CD4-positive, alpha-beta T cell (primary cell): ENCODE measurements at regions not wholly inside any gene's neighbourhood (a gene's known extent, or its start where the extent isn't known, plus 50 kb on each side); places are given as distances from the start of the nearest gene placed in this dataset.
"Not testable (repeated sequence)": the region's sequence is repeated elsewhere in the genome, so short reads cannot be mapped to it uniquely, and the experiment has no call there.

Source experiments
- ATAC-seq: fragments of 200-7000 bp; cut with Tn5 transposase; one replicate; pipeline ENCODE4 v1.10.0; 2022; ENCODE audit warnings: mild to moderate bottlenecking; ENCODE audit not compliant: poor library complexity
- CTCF ChIA-PET: fragments of 350-600 bp; sonication (Branson Sonifier 250); formaldehyde crosslinking; loops from one replicate; lab custom pipeline; 2021; ENCODE audit warnings: antibody characterized with exemption, inconsistent platforms; lab: Charles Lee
- POLR2A ChIA-PET: fragments of 350-600 bp; sonication (Branson Sonifier 250); formaldehyde crosslinking; loops from one replicate; lab custom pipeline; 2021; ENCODE audit warnings: antibody characterized with exemption, inconsistent platforms; lab: Charles Lee
- DNase-seq, 14 experiments: peaks; one replicate each; pipeline ENCODE4 v3.0.0-alpha.2; 2013 to 2020; ENCODE audit warnings: mixed read lengths in 2 of 14
- H3K27ac ChIP-seq, 2 donors: one replicate each; pipeline versions ENCODE4 v1.5.1 to v1.7.0; 2013; ENCODE audit warnings: low read length in 2 of 2, low read depth in 1 of 2, mild to moderate bottlenecking in 1 of 2
- H3K27me3 ChIP-seq, 2 experiments: 1 replicate in 1 of 2; 2 replicates in 1 of 2; pipeline versions ENCODE4 v1.6.1 to v1.7.0; 2013; ENCODE audit warnings: low read length in 2 of 2, control low read depth in 1 of 2, mild to moderate bottlenecking in 1 of 2, moderate library complexity in 1 of 2; ENCODE audit not compliant: insufficient read depth in 2 of 2, control insufficient read depth in 1 of 2
- H3K36me3 ChIP-seq: one replicate; pipeline ENCODE4 v1.6.1; 2013; ENCODE audit warnings: low read length, control low read depth; ENCODE audit not compliant: insufficient read depth
- H3K4me1 ChIP-seq: one replicate; pipeline ENCODE4 v1.6.1; 2013; ENCODE audit warnings: low read length, control low read depth; ENCODE audit not compliant: insufficient read depth
- H3K4me3 ChIP-seq: one replicate; pipeline ENCODE4 v1.5.1; 2013; ENCODE audit warnings: mild to moderate bottlenecking, low read length, moderate library complexity
- H3K9me3 ChIP-seq, 2 experiments: 1 replicate in 1 of 2; 2 replicates in 1 of 2; pipeline versions ENCODE4 v1.6.1 to v1.7.0; 2013; ENCODE audit warnings: low read length in 2 of 2, mild to moderate bottlenecking in 2 of 2, control low read depth in 1 of 2, moderate library complexity in 1 of 2; ENCODE audit not compliant: control insufficient read depth in 1 of 2, insufficient read depth in 1 of 2
- H3K27ac Mint-ChIP-seq: one replicate; pipeline ENCODE4 v1.8.0; 2020; ENCODE audit warnings: mixed read lengths
- H3K27me3 Mint-ChIP-seq: one replicate; pipeline ENCODE4 v1.8.0; 2021; ENCODE audit warnings: mixed read lengths
- H3K36me3 Mint-ChIP-seq: one replicate; pipeline ENCODE4 v1.8.0; 2021; ENCODE audit warnings: low read depth, mixed read lengths
- H3K4me1 Mint-ChIP-seq: one replicate; pipeline ENCODE4 v1.8.0; 2021; ENCODE audit warnings: low read depth, mixed read lengths
- H3K4me3 Mint-ChIP-seq: one replicate; pipeline ENCODE4 v1.8.0; 2020; ENCODE audit warnings: mild to moderate bottlenecking, mixed read lengths
- H3K9me3 Mint-ChIP-seq: one replicate; pipeline ENCODE4 v1.8.0; 2020; ENCODE audit warnings: mixed read lengths
- intact Hi-C, 2 experiments: fragments of 100-400 bp; cut with DNase I in 1 of 2; cut with micrococcal nuclease in 1 of 2; formaldehyde crosslinking; loops; one replicate each; pipeline versions ENCODE4 v1.15.1 to v1.9.0; 2023 to 2025; cut with DNase I, micrococcal nuclease
- TF ChIP-seq, protein P1 (sequence below): fragments of 200-600 bp; IDR thresholded peaks from one replicate; pipeline ENCODE4 v1.8.0; 2022; ENCODE audit warnings: antibody characterized with exemption, mild to moderate bottlenecking

DNA sequence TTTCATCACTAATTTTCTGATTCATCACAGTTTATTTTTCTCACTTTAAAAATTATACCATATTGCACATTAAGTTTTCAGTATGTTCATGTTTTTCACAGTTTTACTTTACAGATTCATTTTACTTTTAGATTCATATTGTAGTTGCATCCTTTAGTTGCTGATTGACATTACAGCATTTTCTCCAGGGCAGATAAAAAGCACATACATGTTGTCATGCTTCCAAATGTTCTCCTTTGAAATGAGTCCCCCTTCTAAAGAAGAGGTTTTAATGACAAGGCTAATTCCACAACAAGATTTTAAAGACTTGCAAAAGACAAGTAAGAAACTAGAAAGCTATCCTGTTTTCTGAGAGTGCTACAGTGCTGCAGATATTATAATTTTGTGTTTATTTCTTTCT, 72.1 kb upstream of the RASSF8 start:
- no peak overlapping the region for H3K4me3 ChIP-seq
- DNase-seq: no peak
- no peak overlapping the region for H3K27ac Mint-ChIP-seq
- ChIA-PET CTCF (no interaction called here), POLR2A (no interaction called here)
- H3K9me3 ChIP-seq: peaks cover 0 to 21% of the 10 kb centered on the region in 2 experiments
- no peak overlapping the region for H3K4me3 Mint-ChIP-seq
- no peaks in the 10 kb centered on the region for H3K9me3 Mint-ChIP-seq
- no peaks in the 10 kb centered on the region for H3K27me3 ChIP-seq
- H3K36me3 Mint-ChIP-seq: no peaks in the 10 kb centered on the region
- no peaks in the 10 kb centered on the region for H3K27me3 Mint-ChIP-seq
- intact Hi-C loops: no loop called here
- TF ChIP-seq, protein P1, sequence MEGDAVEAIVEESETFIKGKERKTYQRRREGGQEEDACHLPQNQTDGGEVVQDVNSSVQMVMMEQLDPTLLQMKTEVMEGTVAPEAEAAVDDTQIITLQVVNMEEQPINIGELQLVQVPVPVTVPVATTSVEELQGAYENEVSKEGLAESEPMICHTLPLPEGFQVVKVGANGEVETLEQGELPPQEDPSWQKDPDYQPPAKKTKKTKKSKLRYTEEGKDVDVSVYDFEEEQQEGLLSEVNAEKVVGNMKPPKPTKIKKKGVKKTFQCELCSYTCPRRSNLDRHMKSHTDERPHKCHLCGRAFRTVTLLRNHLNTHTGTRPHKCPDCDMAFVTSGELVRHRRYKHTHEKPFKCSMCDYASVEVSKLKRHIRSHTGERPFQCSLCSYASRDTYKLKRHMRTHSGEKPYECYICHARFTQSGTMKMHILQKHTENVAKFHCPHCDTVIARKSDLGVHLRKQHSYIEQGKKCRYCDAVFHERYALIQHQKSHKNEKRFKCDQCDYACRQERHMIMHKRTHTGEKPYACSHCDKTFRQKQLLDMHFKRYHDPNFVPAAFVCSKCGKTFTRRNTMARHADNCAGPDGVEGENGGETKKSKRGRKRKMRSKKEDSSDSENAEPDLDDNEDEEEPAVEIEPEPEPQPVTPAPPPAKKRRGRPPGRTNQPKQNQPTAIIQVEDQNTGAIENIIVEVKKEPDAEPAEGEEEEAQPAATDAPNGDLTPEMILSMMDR: no peak
- no peaks in the 10 kb centered on the region for H3K4me1 Mint-ChIP-seq
- H3K4me1 ChIP-seq: no peaks in the 10 kb centered on the region
- H3K27ac ChIP-seq: no peak overlapping the region
- no peak for ATAC-seq
- H3K36me3 ChIP-seq: no peaks in the 10 kb centered on the region

DNA sequence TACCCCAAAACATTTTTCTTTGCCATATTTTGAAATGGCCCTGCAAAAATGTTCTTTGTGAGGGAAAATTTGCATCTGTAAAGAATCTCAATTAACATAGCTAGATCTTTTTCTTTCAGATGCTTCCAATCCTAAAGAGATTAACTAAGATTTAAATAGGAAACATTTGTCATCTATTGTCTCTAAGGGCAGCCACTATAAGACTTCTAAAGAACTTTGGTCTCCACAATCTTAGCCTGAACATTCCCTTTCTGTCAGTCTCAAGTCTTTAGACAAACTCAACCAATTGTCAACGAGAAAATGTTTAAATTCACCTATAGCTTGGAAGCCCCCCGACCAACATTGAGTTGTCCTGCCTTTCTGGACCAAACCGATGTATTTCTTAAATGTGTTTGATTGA, 71.1 kb upstream of the RASSF8 start:
- no peaks in the 10 kb centered on the region for H3K27me3 ChIP-seq
- DNase-seq: no peak
- ATAC-seq: no peak
- intact Hi-C loops: no loop called here
- H3K4me1 ChIP-seq: no peaks in the 10 kb centered on the region
- Mint-ChIP-seq H3K4me3 (no peak overlapping the region), H3K27me3 (no peaks in the 10 kb centered on the region), H3K27ac (no peak overlapping the region), H3K9me3 (no peaks in the 10 kb centered on the region), H3K4me1 (no peaks in the 10 kb centered on the region), H3K36me3 (no peaks in the 10 kb centered on the region)
- no peak overlapping the region for H3K27ac ChIP-seq
- ChIA-PET CTCF (no interaction called here), POLR2A (no interaction called here)
- H3K4me3 ChIP-seq: no peak overlapping the region
- TF ChIP-seq, protein P1: no peak
- H3K36me3 ChIP-seq: no peaks in the 10 kb centered on the region
- H3K9me3 ChIP-seq: peaks cover 0 to 21% of the 10 kb centered on the region in 2 experiments

DNA sequence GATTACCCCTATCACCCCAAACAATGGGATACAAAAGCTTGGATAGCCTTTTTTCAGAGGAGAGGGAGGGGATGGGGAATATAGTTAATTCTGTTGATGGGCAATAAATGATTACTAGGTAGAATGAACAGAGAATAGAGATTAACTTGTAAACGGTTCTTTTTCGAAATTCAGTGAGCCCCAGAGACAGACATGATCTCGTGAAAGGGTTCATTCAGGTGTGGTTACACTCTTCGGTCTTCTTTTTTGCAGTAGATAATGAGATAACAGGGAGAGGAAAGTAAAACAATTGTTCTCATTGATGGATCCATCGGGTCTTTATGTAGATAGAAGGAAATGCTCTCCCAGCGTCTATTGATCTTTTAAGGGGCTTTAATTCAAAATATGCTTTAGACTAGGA, 69.3 kb upstream of the RASSF8 start:
- Mint-ChIP-seq H3K9me3 (no peaks in the 10 kb centered on the region), H3K27ac (no peak overlapping the region), H3K36me3 (no peaks in the 10 kb centered on the region), H3K4me1 (no peaks in the 10 kb centered on the region), H3K4me3 (no peak overlapping the region), H3K27me3 (no peaks in the 10 kb centered on the region)
- Histone ChIP-seq H3K27me3 (no peaks in the 10 kb centered on the region), H3K4me1 (no peaks in the 10 kb centered on the region), H3K36me3 (no peaks in the 10 kb centered on the region), H3K9me3 (peaks cover 0 to 17% of the 10 kb centered on the region in 2 experiments), H3K27ac (no peak overlapping the region), H3K4me3 (no peak overlapping the region)
- no peak for DNase-seq
- ChIA-PET CTCF (no interaction called here), POLR2A (no interaction called here)
- intact Hi-C loops: no loop called here
- ATAC-seq: no peak
- TF ChIP-seq, protein P1: no peak

DNA sequence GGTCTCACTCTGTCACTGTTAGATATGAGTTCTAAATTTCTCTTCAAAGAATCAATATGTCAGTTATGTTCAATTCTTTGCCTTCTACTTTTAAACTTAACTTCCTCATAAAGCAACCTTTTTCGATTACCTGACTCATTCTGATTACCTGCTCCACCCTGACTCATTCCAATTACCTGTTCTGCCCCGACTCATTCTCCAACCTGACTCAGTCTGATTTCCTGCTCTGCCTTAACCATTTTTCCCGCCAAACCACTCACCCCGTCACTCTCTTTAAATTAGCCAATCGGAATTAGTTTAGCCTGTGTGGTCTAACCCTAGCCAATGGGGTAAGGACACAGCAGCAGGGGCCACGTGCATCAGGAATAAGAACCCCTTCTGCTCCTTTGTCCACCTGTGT, 67.4 kb upstream of the RASSF8 start:
- POLR2A ChIA-PET: not testable (repeated sequence)

More for the DNA sequence above, 67.4 kb upstream of the RASSF8 start:
- H3K36me3 Mint-ChIP-seq, H3K4me3 ChIP-seq, DNase-seq, H3K9me3 ChIP-seq, H3K9me3 Mint-ChIP-seq, H3K27ac Mint-ChIP-seq, H3K27ac ChIP-seq, H3K4me1 Mint-ChIP-seq, ATAC-seq, H3K27me3 ChIP-seq, intact Hi-C loops, H3K4me1 ChIP-seq, H3K36me3 ChIP-seq, CTCF ChIA-PET, H3K4me3 Mint-ChIP-seq, H3K27me3 Mint-ChIP-seq: not testable (repeated sequence)
